Tibial artery (tissue), 4 donors: ENCODE measurements at regions not wholly inside any gene's neighbourhood (a gene's known extent, or its start where the extent isn't known, plus 50 kb on each side); places are given as distances from the start of the nearest gene placed in this dataset.
"Not testable (repeated sequence)": the region's sequence is repeated elsewhere in the genome, so short reads cannot be mapped to it uniquely, and the experiment has no call there.

Source experiments
- DNase-seq, 2 donors: peaks; one replicate each; pipeline ENCODE4 v3.0.0-alpha.2; 2019
- H3K27ac ChIP-seq, 2 donors: fragments of 200-600 bp; sonication (generic) in 1 of 2; 1 replicate in 1 of 2; 2 replicates in 1 of 2; pipeline ENCODE4 v1.5.1; 2018 to 2019; ENCODE audit warnings: mild to moderate bottlenecking in 1 of 2
- H3K27me3 ChIP-seq, 2 donors: fragments of 200-600 bp; sonication (generic) in 1 of 2; one replicate each; pipeline versions ENCODE4 v1.5.1 to v1.6.0; 2016 to 2019
- H3K36me3 ChIP-seq, 3 donors: fragments of 200-600 bp; sonication (generic) in 2 of 3; one replicate each; pipeline ENCODE4 v1.5.1; 2016 to 2019; ENCODE audit warnings: mild to moderate bottlenecking in 2 of 3
- H3K4me1 ChIP-seq, 4 donors: fragments of 200-600 bp; sonication (generic) in 2 of 4; 1 replicate in 3 of 4; 2 replicates in 1 of 4; pipeline ENCODE4 v1.5.1; 2016 to 2019
- H3K4me3 ChIP-seq, 2 donors: fragments of 200-600 bp; sonication (generic) in 1 of 2; 1 replicate in 1 of 2; 2 replicates in 1 of 2; pipeline ENCODE4 v1.5.1; 2018 to 2019; ENCODE audit warnings: mild to moderate bottlenecking in 2 of 2
- H3K9me3 ChIP-seq, 3 donors: fragments of 200-600 bp; sonication (generic) in 1 of 3; one replicate each; pipeline ENCODE4 v1.5.1; 2016 to 2019
- CTCF ChIP-seq, 2 experiments: fragments of 200-600 bp in 1 of 2; fragments of 450-650 bp in 1 of 2; IDR thresholded peaks; one replicate each; pipeline ENCODE4 v1.5.1; 2017 to 2019; ENCODE audit warnings: antibody characterized with exemption in 2 of 2, mild to moderate bottlenecking in 1 of 2, moderate library complexity in 1 of 2
- intact Hi-C: fragments of 100-400 bp; cut with DNase I; formaldehyde crosslinking; loops from one replicate; pipeline ENCODE4 v1.15.0; 2023; ENCODE audit warnings: low total_unique reads

- Histone ChIP-seq H3K9me3 (no peaks in the 10 kb centered on the region), H3K4me3 (no peak overlapping the region), H3K4me1 (no peaks in the 10 kb centered on the region), H3K36me3 (no peaks in the 10 kb centered on the region), H3K27me3 (no peaks in the 10 kb centered on the region), H3K27ac (no peak overlapping the region)
- intact Hi-C loops: no loop called here
- no peak for DNase-seq
- no peak for TF ChIP-seq CTCF (IDR thresholded peaks at IDR 0.05)
Measured at GRCh38 chr12:78371284-78371683, 493.3 kb upstream of the SYT1 start.

GRCh38 chr12:78375461-78375860, 489.1 kb upstream of the SYT1 start:
- no peak for TF ChIP-seq CTCF (IDR thresholded peaks at IDR 0.05)
- Histone ChIP-seq H3K27ac (no peak overlapping the region), H3K4me1 (no peaks in the 10 kb centered on the region), H3K27me3 (no peaks in the 10 kb centered on the region), H3K36me3 (no peaks in the 10 kb centered on the region), H3K4me3 (no peak overlapping the region), H3K9me3 (no peaks in the 10 kb centered on the region)
- DNase-seq: no peak
- intact Hi-C loops: no loop called here

GRCh38 chr12:78376257-78376656, 488.3 kb upstream of the SYT1 start:
- H3K36me3 ChIP-seq: no peaks in the 10 kb centered on the region
- no peak overlapping the region for H3K27ac ChIP-seq
- H3K9me3 ChIP-seq: no peaks in the 10 kb centered on the region
- no peaks in the 10 kb centered on the region for H3K27me3 ChIP-seq
- no peaks in the 10 kb centered on the region for H3K4me1 ChIP-seq
- no peak overlapping the region for H3K4me3 ChIP-seq
- DNase-seq: no peak
- TF ChIP-seq CTCF (IDR thresholded peaks at IDR 0.05): no peak
- intact Hi-C loops: no loop called here

- H3K4me3 ChIP-seq, H3K27me3 ChIP-seq, intact Hi-C loops, H3K9me3 ChIP-seq, H3K4me1 ChIP-seq, H3K27ac ChIP-seq, H3K36me3 ChIP-seq, DNase-seq: not testable (repeated sequence)
Measured at GRCh38 chr12:78379065-78379464, 485.5 kb upstream of the SYT1 start.

- no peak overlapping the region for H3K27ac ChIP-seq
- no peaks in the 10 kb centered on the region for H3K9me3 ChIP-seq
- DNase-seq: no peak
- no peaks in the 10 kb centered on the region for H3K36me3 ChIP-seq
- H3K27me3 ChIP-seq: no peaks in the 10 kb centered on the region
- no peak for TF ChIP-seq CTCF (IDR thresholded peaks at IDR 0.05)
- H3K4me1 ChIP-seq: no peaks in the 10 kb centered on the region
- intact Hi-C loops: no loop called here
- no peak overlapping the region for H3K4me3 ChIP-seq
Measured at GRCh38 chr12:78383414-78383813, 481.2 kb upstream of the SYT1 start.

- intact Hi-C loops: no loop called here
- no peak for TF ChIP-seq CTCF (IDR thresholded peaks at IDR 0.05)
- H3K9me3 ChIP-seq: no peaks in the 10 kb centered on the region
- H3K27me3 ChIP-seq: no peaks in the 10 kb centered on the region
- no peak overlapping the region for H3K4me3 ChIP-seq
- no peak for DNase-seq
- no peaks in the 10 kb centered on the region for H3K36me3 ChIP-seq
- no peaks in the 10 kb centered on the region for H3K4me1 ChIP-seq
- H3K27ac ChIP-seq: no peak overlapping the region
Measured at GRCh38 chr12:78384541-78384940, 480.0 kb upstream of the SYT1 start.
